MG63 (cell line): ENCODE measurements at regions not wholly inside any gene's neighbourhood (a gene's known extent, or its start where the extent isn't known, plus 50 kb on each side); places are given as distances from the start of the nearest gene placed in this dataset.

ENCODE experiments used
- DNase-seq: peaks from one replicate; pipeline ENCODE4 v3.0.0-alpha.2; 2020
- H3K27me3 ChIP-seq: fragments of 250-450 bp; sonication (Bioruptor Pico); 2 replicates; pipeline ENCODE4 v1.5.1; 2020; ENCODE audit warnings: mild to moderate bottlenecking, moderate library complexity
- H3K36me3 ChIP-seq: fragments of 250-450 bp; sonication (Bioruptor Pico); 2 replicates; pipeline ENCODE4 v1.5.1; 2020; ENCODE audit warnings: mild to moderate bottlenecking, moderate library complexity
- H3K4me3 ChIP-seq: fragments of 250-450 bp; sonication (Bioruptor Pico); 2 replicates; pipeline ENCODE4 v1.5.1; 2020; ENCODE audit warnings: mild to moderate bottlenecking, moderate library complexity
- H3K9me3 ChIP-seq: fragments of 250-450 bp; sonication (Bioruptor Pico); 2 replicates; pipeline ENCODE4 v1.5.1; 2020; ENCODE audit warnings: mild to moderate bottlenecking, moderate library complexity

- DNase-seq: peak; percentile 87
- Histone ChIP-seq H3K27me3 (no peaks in the 10 kb centered on the region), H3K36me3 (no peaks in the 10 kb centered on the region), H3K4me3 (no peak overlapping the region), H3K9me3 (no peaks in the 10 kb centered on the region)
Observed at GRCh38 chr10:31754803-31755624, 173.6 kb downstream of the ARHGAP12 start.

- Histone ChIP-seq H3K36me3 (no peaks in the 10 kb centered on the region), H3K4me3 (no peak overlapping the region), H3K9me3 (no peaks in the 10 kb centered on the region), H3K27me3 (no peaks in the 10 kb centered on the region)
- DNase-seq: no peak
Observed at GRCh38 chr10:31753681-31754080, 174.9 kb downstream of the ARHGAP12 start.

GRCh38 chr10:31752170-31752569 is 176.5 kb downstream of the ARHGAP12 start:
- H3K9me3 ChIP-seq: no peaks in the 10 kb centered on the region
- H3K27me3 ChIP-seq: no peaks in the 10 kb centered on the region
- H3K4me3 ChIP-seq: no peak overlapping the region
- no peaks in the 10 kb centered on the region for H3K36me3 ChIP-seq
- no peak for DNase-seq

- no peaks in the 10 kb centered on the region for H3K27me3 ChIP-seq
- H3K36me3 ChIP-seq: no peaks in the 10 kb centered on the region
- no peaks in the 10 kb centered on the region for H3K9me3 ChIP-seq
- H3K4me3 ChIP-seq: no peak overlapping the region
- DNase-seq: no peak
Observed at GRCh38 chr10:31751738-31752080, 176.9 kb downstream of the ARHGAP12 start.

- DNase-seq: no peak
- no peaks in the 10 kb centered on the region for H3K27me3 ChIP-seq
- no peak overlapping the region for H3K4me3 ChIP-seq
- H3K36me3 ChIP-seq: no peaks in the 10 kb centered on the region
- H3K9me3 ChIP-seq: no peaks in the 10 kb centered on the region
Observed at GRCh38 chr10:31751051-31751737, 177.4 kb downstream of the ARHGAP12 start.

GRCh38 chr10:31749981-31750840 is 178.4 kb downstream of the ARHGAP12 start:
- H3K36me3 ChIP-seq: no peaks in the 10 kb centered on the region
- no peaks in the 10 kb centered on the region for H3K9me3 ChIP-seq
- no peak overlapping the region for H3K4me3 ChIP-seq
- DNase-seq: no peak
- H3K27me3 ChIP-seq: no peaks in the 10 kb centered on the region

GRCh38 chr10:31749301-31749700 is 179.3 kb downstream of the ARHGAP12 start:
- H3K27me3 ChIP-seq: no peaks in the 10 kb centered on the region
- no peaks in the 10 kb centered on the region for H3K9me3 ChIP-seq
- no peaks in the 10 kb centered on the region for H3K36me3 ChIP-seq
- H3K4me3 ChIP-seq: no peak overlapping the region
- DNase-seq: no peak

GRCh38 chr10:31745612-31746376 is 182.8 kb downstream of the ARHGAP12 start:
- Histone ChIP-seq H3K27me3 (no peaks in the 10 kb centered on the region), H3K36me3 (no peaks in the 10 kb centered on the region), H3K9me3 (0 out of 2 replicates have a peak, but pooled peaks cover 2% of the 10 kb centered on the region), H3K4me3 (no peak overlapping the region)
- DNase-seq: peak; percentile 80

- Histone ChIP-seq H3K4me3 (no peak overlapping the region), H3K36me3 (no peaks in the 10 kb centered on the region), H3K27me3 (no peaks in the 10 kb centered on the region), H3K9me3 (0 out of 2 replicates have a peak, but pooled peaks cover 2% of the 10 kb centered on the region)
- DNase-seq: no peak
Observed at GRCh38 chr10:31744025-31744424, 184.6 kb downstream of the ARHGAP12 start.

- H3K27me3 ChIP-seq: no peaks in the 10 kb centered on the region
- DNase-seq: no peak
- H3K9me3 ChIP-seq: 0 out of 2 replicates have a peak, but pooled peaks cover 4% of the 10 kb centered on the region
- H3K36me3 ChIP-seq: no peaks in the 10 kb centered on the region
- H3K4me3 ChIP-seq: no peak overlapping the region
Observed at GRCh38 chr10:31742255-31742654, 186.4 kb downstream of the ARHGAP12 start.

- Histone ChIP-seq H3K36me3 (no peaks in the 10 kb centered on the region), H3K4me3 (no peak overlapping the region), H3K27me3 (no peaks in the 10 kb centered on the region), H3K9me3 (peaks cover 5% of the 10 kb centered on the region; the same call in 1 of the 2 replicates)
- DNase-seq: no peak
Observed at GRCh38 chr10:31741473-31741872, 187.2 kb downstream of the ARHGAP12 start.

GRCh38 chr10:31739711-31740110 is 188.9 kb downstream of the ARHGAP12 start:
- H3K36me3 ChIP-seq: no peaks in the 10 kb centered on the region
- peaks cover 9% of the 10 kb centered on the region; the same call in 1 of the 2 replicates for H3K9me3 ChIP-seq
- no peaks in the 10 kb centered on the region for H3K27me3 ChIP-seq
- no peak overlapping the region for H3K4me3 ChIP-seq
- peak; percentile 84 for DNase-seq

GRCh38 chr10:31739146-31739545 is 189.5 kb downstream of the ARHGAP12 start:
- Histone ChIP-seq H3K27me3 (no peaks in the 10 kb centered on the region), H3K4me3 (no peak overlapping the region), H3K9me3 (peaks cover 12% of the 10 kb centered on the region; the same call in 1 of the 2 replicates), H3K36me3 (no peaks in the 10 kb centered on the region)
- no peak for DNase-seq

GRCh38 chr10:31731711-31732110 is 196.9 kb downstream of the ARHGAP12 start:
- H3K9me3 ChIP-seq: peaks cover 21% of the 10 kb centered on the region
- H3K36me3 ChIP-seq: no peaks in the 10 kb centered on the region
- H3K27me3 ChIP-seq: no peaks in the 10 kb centered on the region
- DNase-seq: no peak
- no peak overlapping the region for H3K4me3 ChIP-seq

- H3K36me3 ChIP-seq: no peaks in the 10 kb centered on the region
- H3K9me3 ChIP-seq: peaks cover 19% of the 10 kb centered on the region
- no peak overlapping the region for H3K4me3 ChIP-seq
- H3K27me3 ChIP-seq: no peaks in the 10 kb centered on the region
- DNase-seq: no peak
Observed at GRCh38 chr10:31730776-31731175, 197.9 kb downstream of the ARHGAP12 start.

- no peaks in the 10 kb centered on the region for H3K36me3 ChIP-seq
- peaks cover 12% of the 10 kb centered on the region for H3K9me3 ChIP-seq
- no peak overlapping the region for H3K4me3 ChIP-seq
- no peaks in the 10 kb centered on the region for H3K27me3 ChIP-seq
- no peak for DNase-seq
Observed at GRCh38 chr10:31728698-31729224, 199.9 kb downstream of the ARHGAP12 start.
